ENCODE measurements at regions not wholly inside any gene's neighbourhood (a gene's known extent, or its start where the extent isn't known, plus 50 kb on each side); places are given as distances from the start of the nearest gene placed in this dataset.

GRCh38 chr1:60598041-60598910, 484.1 kb upstream of the NFIA start:
- dilution Hi-C loops (cut with MboI; ENCODE audit: extremely low pct_ligation_motif_present, low sequenced_read_pairs): no loop called here
- no peaks in the 10 kb centered on the region for H3K27me3 ChIP-seq (ENCODE audit: control insufficient read depth, extremely low read depth, insufficient read depth, low read length)
- H3K36me3 ChIP-seq (ENCODE audit: control insufficient read depth in 2 of 2, extremely low read depth in 1 of 2, insufficient read depth in 2 of 2, low read length in 2 of 2): no peaks in the 10 kb centered on the region
- H3K4me3 ChIP-seq (ENCODE audit: control insufficient read depth in 2 of 3, extremely low read depth in 1 of 3, insufficient read depth in 2 of 3, low read depth in 1 of 3, low read length in 3 of 3): no peak overlapping the region
- no peak overlapping the region for H3K9ac ChIP-seq (ENCODE audit: control insufficient read depth, extremely low read depth, insufficient read depth, low read length)
- H3K4me1 ChIP-seq (ENCODE audit: control insufficient read depth, extremely low read depth, insufficient read depth, low read length): peaks cover 10% of the 10 kb centered on the region
- no peaks in the 10 kb centered on the region for H4K20me1 ChIP-seq (ENCODE audit: control insufficient read depth, extremely low read depth, insufficient read depth, low read length)
- no peaks in the 10 kb centered on the region for H3K9me3 ChIP-seq (ENCODE audit: control insufficient read depth, low read depth, low read length)
- H3K27ac ChIP-seq (ENCODE audit: control insufficient read depth, insufficient read depth, low read length): no peak overlapping the region
- DNase-seq (ENCODE audit: low read depth, low spot score): no peak
- no peak for FAIRE-seq
- H3K9me1 ChIP-seq (ENCODE audit: control insufficient read depth, extremely low read depth, insufficient read depth, low read length): no peaks in the 10 kb centered on the region
- no peak overlapping the region for H3K4me2 ChIP-seq (ENCODE audit: control insufficient read depth, extremely low read depth, insufficient read depth, low read depth, low read length)
- no peak for TF ChIP-seq CTCF (optimal IDR thresholded peaks at IDR 0.05 in 1 of 3, IDR thresholded peaks at IDR 0.05 in 1 of 3, conservative IDR thresholded peaks at IDR 0.05 in 1 of 3; ENCODE audit: extremely low read depth in 1 of 3, insufficient read depth in 2 of 3, low read length in 3 of 3)
- TF ChIP-seq EZH2 (IDR thresholded peaks at IDR 0.05; ENCODE audit: low read length): no peak
- no peak overlapping the region for H2AFZ ChIP-seq (ENCODE audit: control insufficient read depth, low read length)
- no peaks in the 10 kb centered on the region for H3K79me2 ChIP-seq (ENCODE audit: control insufficient read depth, insufficient read depth, low read length)

- FAIRE-seq (peak; percentile 34), DNase-seq (ENCODE audit: low read depth, low spot score) (no peak)
- Histone ChIP-seq H3K36me3 (ENCODE audit: control insufficient read depth in 2 of 2, extremely low read depth in 1 of 2, insufficient read depth in 2 of 2, low read length in 2 of 2) (no peaks in the 10 kb centered on the region), H3K9ac (ENCODE audit: control insufficient read depth, extremely low read depth, insufficient read depth, low read length) (no peak overlapping the region), H3K27me3 (ENCODE audit: control insufficient read depth, extremely low read depth, insufficient read depth, low read length) (no peaks in the 10 kb centered on the region), H3K4me3 (ENCODE audit: control insufficient read depth in 2 of 3, extremely low read depth in 1 of 3, insufficient read depth in 2 of 3, low read depth in 1 of 3, low read length in 3 of 3) (no peak overlapping the region), H3K4me1 (ENCODE audit: control insufficient read depth, extremely low read depth, insufficient read depth, low read length) (peaks cover 10% of the 10 kb centered on the region), H3K9me3 (ENCODE audit: control insufficient read depth, low read depth, low read length) (no peaks in the 10 kb centered on the region), H3K4me2 (ENCODE audit: control insufficient read depth, extremely low read depth, insufficient read depth, low read depth, low read length) (peak overlapping the region; percentile 3), H3K27ac (ENCODE audit: control insufficient read depth, insufficient read depth, low read length) (no peak overlapping the region), H4K20me1 (ENCODE audit: control insufficient read depth, extremely low read depth, insufficient read depth, low read length) (no peaks in the 10 kb centered on the region), H3K79me2 (ENCODE audit: control insufficient read depth, insufficient read depth, low read length) (no peaks in the 10 kb centered on the region), H3K9me1 (ENCODE audit: control insufficient read depth, extremely low read depth, insufficient read depth, low read length) (no peaks in the 10 kb centered on the region), H2AFZ (ENCODE audit: control insufficient read depth, low read length) (no peak overlapping the region)
- TF ChIP-seq EZH2 (IDR thresholded peaks at IDR 0.05; ENCODE audit: low read length) (no peak), CTCF (optimal IDR thresholded peaks at IDR 0.05 in 1 of 3, IDR thresholded peaks at IDR 0.05 in 1 of 3, conservative IDR thresholded peaks at IDR 0.05 in 1 of 3; ENCODE audit: extremely low read depth in 1 of 3, insufficient read depth in 2 of 3, low read length in 3 of 3) (no peak)
- dilution Hi-C loops (cut with MboI; ENCODE audit: extremely low pct_ligation_motif_present, low sequenced_read_pairs): no loop called here
Measured at GRCh38 chr1:60596791-60597750, 485.3 kb upstream of the NFIA start.

All from keratinocyte (primary cell).